HFFc6 (cell line): ENCODE measurements at regions not wholly inside any gene's neighbourhood (a gene's known extent, or its start where the extent isn't known, plus 50 kb on each side); places are given as distances from the start of the nearest gene placed in this dataset.
"Not testable (repeated sequence)": the region's sequence is repeated elsewhere in the genome, so short reads cannot be mapped to it uniquely, and the experiment has no call there.

Experiments used
- DNase-seq: peaks from one replicate; pipeline ENCODE4 v3.0.0-alpha.2; 2018
- H3K27ac Mint-ChIP-seq: 2 replicates; pipeline ENCODE4 v1.8.0; 2020; ENCODE audit warnings: mild to moderate bottlenecking, mixed read lengths
- H3K27me3 Mint-ChIP-seq: 2 replicates; pipeline ENCODE4 v1.8.0; 2021; ENCODE audit warnings: mild to moderate bottlenecking, moderate library complexity, mixed read lengths; ENCODE audit not compliant: insufficient read depth
- H3K36me3 Mint-ChIP-seq: 2 replicates; pipeline ENCODE4 v1.8.0; 2021; ENCODE audit warnings: low read depth, mixed read lengths
- H3K4me1 Mint-ChIP-seq: 2 replicates; pipeline ENCODE4 v1.8.0; 2020; ENCODE audit warnings: low read depth, mixed read lengths
- H3K4me3 Mint-ChIP-seq: 2 replicates; pipeline ENCODE4 v1.8.0; 2020; ENCODE audit warnings: mild to moderate bottlenecking, moderate library complexity, mixed read lengths
- H3K9me3 Mint-ChIP-seq: 2 replicates; pipeline ENCODE4 v1.8.0; 2020; ENCODE audit warnings: mild to moderate bottlenecking, mixed read lengths
- CTCF ChIP-seq: fragments of 200-600 bp; sonication (generic); IDR thresholded peaks from 2 replicates; pipeline ENCODE4 v1.5.0; 2021; ENCODE audit warnings: antibody characterized with exemption, mild to moderate bottlenecking

GRCh38 chrX:77061022-77061421 lies 386.2 kb upstream of the FGF16 start:
- no peak for DNase-seq
- Mint-ChIP-seq H3K4me3 (no peak overlapping the region), H3K36me3 (no peaks in the 10 kb centered on the region), H3K27me3 (no peaks in the 10 kb centered on the region), H3K9me3 (no peaks in the 10 kb centered on the region; the same call in 1 of the 2 replicates), H3K27ac (no peak overlapping the region), H3K4me1 (no peaks in the 10 kb centered on the region)
- TF ChIP-seq CTCF = no peak

- Mint-ChIP-seq H3K27me3 (no peaks in the 10 kb centered on the region), H3K9me3 (no peaks in the 10 kb centered on the region; the same call in 1 of the 2 replicates), H3K27ac (no peak overlapping the region), H3K4me3 (no peak overlapping the region), H3K4me1 (no peaks in the 10 kb centered on the region), H3K36me3 (no peaks in the 10 kb centered on the region)
- no peak for TF ChIP-seq CTCF
- DNase-seq = no peak
These were observed 385.6 kb upstream of the FGF16 start for GRCh38 chrX:77061545-77061944.

DNA sequence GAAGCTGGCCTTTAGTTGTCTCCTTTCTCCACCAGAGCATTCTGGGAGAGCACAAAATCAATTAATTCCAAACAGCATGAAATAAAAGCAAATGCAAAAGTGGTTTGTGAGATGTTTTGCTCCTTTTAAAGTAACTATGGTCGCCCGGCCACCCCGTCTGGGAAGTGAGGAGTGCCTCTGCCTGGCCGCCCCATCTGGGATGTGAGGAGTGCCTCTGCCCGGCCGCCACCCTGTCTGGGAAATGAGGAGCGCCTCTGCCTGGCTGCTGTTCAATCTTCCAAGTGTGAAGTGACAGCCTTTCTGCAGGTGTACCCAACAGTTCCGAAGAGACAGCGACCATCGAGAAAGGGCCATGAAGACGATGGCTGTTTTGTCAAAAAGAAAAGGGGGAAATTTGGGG lies 381.3 kb upstream of the FGF16 start:
- Mint-ChIP-seq H3K27me3 (no peaks in the 10 kb centered on the region), H3K36me3 (no peaks in the 10 kb centered on the region), H3K9me3 (no peaks in the 10 kb centered on the region; the same call in none of the 2 replicates), H3K27ac (no peak overlapping the region), H3K4me1 (no peaks in the 10 kb centered on the region), H3K4me3 (no peak overlapping the region)
- no peak for TF ChIP-seq CTCF
- no peak for DNase-seq

GRCh38 chrX:77070202-77070918 lies 376.8 kb upstream of the FGF16 start:
- TF ChIP-seq CTCF = no peak
- DNase-seq = no peak
- Mint-ChIP-seq H3K27me3 (no peaks in the 10 kb centered on the region), H3K9me3 (no peaks in the 10 kb centered on the region; the same call in none of the 2 replicates), H3K27ac (no peak overlapping the region), H3K4me1 (no peaks in the 10 kb centered on the region), H3K4me3 (no peak overlapping the region), H3K36me3 (no peaks in the 10 kb centered on the region)

DNA sequence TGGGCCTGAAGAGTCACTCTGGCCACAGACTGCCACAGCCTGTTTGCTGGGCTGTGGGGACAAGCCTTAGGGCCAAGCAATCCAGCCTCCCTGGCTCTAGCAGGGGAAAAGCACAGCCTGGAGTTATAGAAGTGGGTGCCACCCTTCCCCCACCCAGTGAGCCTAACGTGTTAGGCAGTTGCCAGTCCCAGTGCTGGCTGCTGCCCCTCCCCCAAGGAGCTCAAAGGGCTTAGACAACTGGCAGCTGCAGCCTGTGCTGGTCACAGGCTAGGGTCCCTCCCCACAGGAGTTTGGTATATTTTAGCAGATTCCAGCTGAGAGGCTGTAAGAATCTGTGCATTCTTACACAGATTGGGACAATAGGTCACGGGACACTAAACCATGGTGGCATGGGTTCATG lies 370.3 kb upstream of the FGF16 start:
- Mint-ChIP-seq H3K9me3 (peaks cover 12% of the 10 kb centered on the region), H3K36me3 (no peaks in the 10 kb centered on the region), H3K27ac (no peak overlapping the region), H3K4me3 (no peak overlapping the region), H3K4me1 (no peaks in the 10 kb centered on the region), H3K27me3 (no peaks in the 10 kb centered on the region)
- no peak for DNase-seq
- no peak for TF ChIP-seq CTCF

DNA sequence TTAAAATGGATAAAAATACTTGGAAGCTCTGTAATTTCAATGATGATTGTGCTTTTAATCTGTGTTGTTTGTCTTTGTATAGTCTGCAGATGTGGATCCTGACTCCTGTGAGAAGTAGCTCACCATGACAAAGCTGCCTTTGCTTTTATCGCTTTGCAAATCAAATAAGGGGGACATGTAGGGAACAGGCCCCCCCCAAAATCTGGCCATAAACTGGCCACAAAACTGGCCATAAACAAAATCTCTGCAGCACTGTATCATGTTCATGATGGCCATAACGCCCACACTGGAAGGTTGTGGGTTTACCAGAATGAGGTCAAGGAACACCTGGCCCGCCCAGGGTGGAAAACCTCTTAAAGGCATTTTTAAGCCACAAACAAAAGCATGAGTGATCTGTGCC lies 366.0 kb upstream of the FGF16 start:
- not testable (repeated sequence) for H3K9me3 Mint-ChIP-seq, H3K36me3 Mint-ChIP-seq, H3K27me3 Mint-ChIP-seq, H3K4me1 Mint-ChIP-seq, H3K27ac Mint-ChIP-seq, H3K4me3 Mint-ChIP-seq, DNase-seq
